ENCODE measurements at regions not wholly inside any gene's neighbourhood (a gene's known extent, or its start where the extent isn't known, plus 50 kb on each side); places are given as distances from the start of the nearest gene placed in this dataset.

GRCh38 chr13:109883181-109884180, 97.1 kb upstream of the IRS2 start:
- no peak for DNase-seq (ENCODE audit: low read depth)

GRCh38 chr13:109881961-109882558, 95.7 kb upstream of the IRS2 start:
- DNase-seq (ENCODE audit: low read depth): no peak

GRCh38 chr13:109881347-109881725, 95.0 kb upstream of the IRS2 start:
- DNase-seq (ENCODE audit: low read depth): no peak

- DNase-seq (ENCODE audit: low read depth): no peak
Measured at GRCh38 chr13:109880371-109881346, 94.3 kb upstream of the IRS2 start.

- DNase-seq (ENCODE audit: low read depth): no peak
Measured at GRCh38 chr13:109879338-109879737, 93.0 kb upstream of the IRS2 start.

GRCh38 chr13:109877809-109878208, 91.4 kb upstream of the IRS2 start:
- no peak for DNase-seq (ENCODE audit: low read depth)

GRCh38 chr13:109875746-109876145, 89.4 kb upstream of the IRS2 start:
- no peak for DNase-seq (ENCODE audit: low read depth)

GRCh38 chr13:109874484-109875454, 88.4 kb upstream of the IRS2 start:
- peak; percentile 99 for DNase-seq (ENCODE audit: low read depth)

- DNase-seq (ENCODE audit: low read depth): no peak
Measured at GRCh38 chr13:109873351-109874123, 87.2 kb upstream of the IRS2 start.

GRCh38 chr13:109872864-109873263, 86.5 kb upstream of the IRS2 start:
- DNase-seq (ENCODE audit: low read depth): no peak

- DNase-seq (ENCODE audit: low read depth): peak; percentile 95
Measured at GRCh38 chr13:109870696-109871370, 84.5 kb upstream of the IRS2 start.

- no peak for DNase-seq (ENCODE audit: low read depth)
Measured at GRCh38 chr13:109870274-109870673, 83.9 kb upstream of the IRS2 start.

GRCh38 chr13:109869312-109870237, 83.2 kb upstream of the IRS2 start:
- peak; percentile 95 for DNase-seq (ENCODE audit: low read depth)

- DNase-seq (ENCODE audit: low read depth): peak; percentile 54
Measured at GRCh38 chr13:109868578-109869311, 82.4 kb upstream of the IRS2 start.

- DNase-seq (ENCODE audit: low read depth): peak; percentile 97
Measured at GRCh38 chr13:109867766-109868165, 81.4 kb upstream of the IRS2 start.

- peak; percentile 89 for DNase-seq (ENCODE audit: low read depth)
Measured at GRCh38 chr13:109862627-109863026, 76.2 kb upstream of the IRS2 start.

- peak; percentile 48 for DNase-seq (ENCODE audit: low read depth)
Measured at GRCh38 chr13:109859898-109860297, 73.5 kb upstream of the IRS2 start.

All from amniotic epithelial cell (primary cell).